ENCODE measurements at regions not wholly inside any gene's neighbourhood (a gene's known extent, or its start where the extent isn't known, plus 50 kb on each side); places are given as distances from the start of the nearest gene placed in this dataset.

DNA sequence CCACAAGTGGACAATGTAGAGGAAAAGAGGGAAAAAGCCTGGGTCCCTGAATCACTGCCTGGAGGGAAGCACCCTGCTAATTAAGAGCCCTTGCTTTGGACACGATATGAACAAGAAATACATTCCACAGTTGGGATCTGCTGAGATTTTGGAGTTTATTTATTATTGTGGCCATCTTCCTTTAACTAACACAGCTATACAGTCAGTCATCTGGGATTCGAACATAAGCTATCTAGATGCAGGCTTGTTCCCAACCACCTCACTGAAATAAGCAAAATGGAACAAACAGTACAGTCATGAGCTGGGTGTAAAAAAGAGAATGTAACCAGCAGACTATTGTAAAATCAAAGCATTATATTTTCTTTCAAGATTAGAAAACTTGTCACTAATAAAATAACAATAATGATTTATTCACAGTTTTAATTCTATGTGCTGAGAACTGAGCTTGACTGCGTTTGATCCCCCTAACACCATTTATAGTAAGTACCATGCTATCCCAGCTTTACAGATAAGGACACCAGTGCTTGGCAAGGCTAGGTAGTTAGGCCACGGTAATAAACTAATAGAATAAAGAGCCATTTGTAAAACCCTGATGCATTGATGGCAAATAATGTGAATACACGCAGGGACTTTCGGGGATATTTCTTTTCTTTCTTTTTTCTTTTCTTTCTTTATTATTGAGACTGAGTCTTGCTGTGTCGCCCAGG lies 223.8 kb upstream of the KLF6 start:
- H3K9me3 Mint-ChIP-seq: no peaks in the 10 kb centered on the region
- no peak for DNase-seq (ENCODE audit: low spot score)
- H3K27me3 Mint-ChIP-seq (ENCODE audit: low read depth): peaks cover under 1% of the 10 kb centered on the region
- H3K36me3 Mint-ChIP-seq (ENCODE audit: low read depth): no peaks in the 10 kb centered on the region
- H3K4me1 Mint-ChIP-seq (ENCODE audit: low read depth): peaks cover 15% of the 10 kb centered on the region
- no peak overlapping the region for H3K4me3 Mint-ChIP-seq
- no peak overlapping the region for H3K27ac Mint-ChIP-seq

DNA sequence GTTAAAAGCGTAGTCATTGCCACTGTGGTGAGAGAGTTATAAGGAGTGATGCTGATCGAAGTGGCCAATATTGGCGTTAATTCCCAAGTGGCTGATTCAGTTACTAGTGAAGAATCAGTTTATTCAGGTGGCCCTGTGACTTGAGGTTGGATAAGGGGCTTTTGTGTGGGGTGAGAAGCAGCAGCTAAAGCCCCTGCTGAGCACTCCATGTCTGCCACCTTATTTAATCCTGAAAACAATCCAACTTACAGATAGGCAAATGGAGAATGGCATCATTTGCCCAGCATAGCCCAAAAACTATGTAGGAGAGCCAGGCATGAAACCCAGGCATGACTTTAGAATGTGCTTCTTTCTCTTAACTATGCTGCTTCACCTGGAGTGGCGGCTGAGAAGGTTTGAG lies 222.8 kb upstream of the KLF6 start:
- Mint-ChIP-seq H3K27me3 (ENCODE audit: low read depth) (peaks cover 5% of the 10 kb centered on the region), H3K4me1 (ENCODE audit: low read depth) (peaks cover 12% of the 10 kb centered on the region), H3K36me3 (ENCODE audit: low read depth) (no peaks in the 10 kb centered on the region), H3K9me3 (no peaks in the 10 kb centered on the region), H3K4me3 (no peak overlapping the region), H3K27ac (no peak overlapping the region)
- DNase-seq (ENCODE audit: low spot score): no peak

DNA sequence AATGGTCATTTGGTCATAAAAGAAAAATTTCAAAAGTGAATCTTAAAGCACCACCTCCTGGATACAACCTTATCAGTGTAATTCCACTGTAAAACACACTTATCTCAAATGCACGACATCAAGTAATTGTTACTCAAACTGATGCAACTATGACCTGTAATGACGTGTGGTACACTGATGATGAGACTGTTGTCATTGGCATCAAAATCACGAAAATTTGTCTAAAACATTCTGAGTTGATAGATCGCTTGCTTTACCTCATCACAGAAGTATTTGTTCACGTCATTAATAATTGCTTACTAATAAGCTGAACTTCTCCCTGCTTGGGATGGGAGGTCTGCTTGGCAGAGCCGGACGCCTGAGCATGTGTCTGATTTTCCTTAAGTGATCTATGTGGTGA lies 221.8 kb upstream of the KLF6 start:
- Mint-ChIP-seq H3K27ac (no peak overlapping the region), H3K36me3 (ENCODE audit: low read depth) (no peaks in the 10 kb centered on the region), H3K27me3 (ENCODE audit: low read depth) (peaks cover 5% of the 10 kb centered on the region), H3K9me3 (no peaks in the 10 kb centered on the region), H3K4me3 (no peak overlapping the region), H3K4me1 (ENCODE audit: low read depth) (peaks cover 8% of the 10 kb centered on the region)
- no peak for DNase-seq (ENCODE audit: low spot score)

DNA sequence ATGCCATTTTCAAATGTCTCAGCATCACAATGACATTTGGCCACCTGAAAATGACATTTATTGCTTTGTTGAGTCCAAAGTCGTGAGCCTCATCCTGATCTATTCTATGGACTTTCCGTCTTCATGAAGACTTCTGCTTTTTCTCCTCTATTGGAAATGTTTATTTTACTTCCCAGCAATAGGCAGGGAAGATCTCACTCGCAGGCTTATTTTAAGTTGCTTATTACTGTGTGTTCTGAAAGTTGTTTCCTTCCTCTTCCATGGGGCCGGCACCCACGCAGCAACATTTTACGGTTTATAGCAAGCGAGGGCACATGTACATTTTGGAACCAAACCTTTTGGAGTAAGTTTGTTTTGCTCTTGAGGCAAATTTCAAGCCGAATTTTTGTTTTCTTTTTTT lies 221.0 kb upstream of the KLF6 start:
- peaks cover 3% of the 10 kb centered on the region for H3K4me1 Mint-ChIP-seq (ENCODE audit: low read depth)
- H3K9me3 Mint-ChIP-seq: peaks cover 5% of the 10 kb centered on the region
- DNase-seq (ENCODE audit: low spot score): no peak
- H3K4me3 Mint-ChIP-seq: no peak overlapping the region
- no peaks in the 10 kb centered on the region for H3K36me3 Mint-ChIP-seq (ENCODE audit: low read depth)
- H3K27ac Mint-ChIP-seq: no peak overlapping the region
- peaks cover 7% of the 10 kb centered on the region for H3K27me3 Mint-ChIP-seq (ENCODE audit: low read depth)

DNA sequence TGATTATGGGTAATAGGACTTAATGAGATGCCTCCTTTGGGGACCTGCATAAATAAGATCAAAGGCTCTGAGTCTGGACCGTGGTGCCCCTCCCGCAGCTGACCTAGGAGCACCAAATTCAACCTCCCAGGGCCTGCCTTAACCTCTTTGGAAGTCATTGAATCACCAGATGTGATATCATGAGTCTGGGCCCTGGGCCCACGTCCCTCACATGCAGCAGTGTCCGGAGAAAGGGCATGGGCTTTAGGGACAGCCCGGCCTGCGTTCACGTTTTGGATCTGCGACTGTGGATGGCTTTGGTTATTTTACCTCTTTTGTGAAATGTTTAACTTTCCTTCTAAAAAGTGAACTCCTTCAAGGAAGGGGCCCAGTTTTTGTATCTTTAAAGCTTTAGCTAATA lies 220.0 kb upstream of the KLF6 start:
- no peak for DNase-seq (ENCODE audit: low spot score)
- Mint-ChIP-seq H3K4me3 (no peak overlapping the region), H3K36me3 (ENCODE audit: low read depth) (no peaks in the 10 kb centered on the region), H3K9me3 (peaks cover 11% of the 10 kb centered on the region), H3K27me3 (ENCODE audit: low read depth) (peaks cover 11% of the 10 kb centered on the region), H3K27ac (no peak overlapping the region), H3K4me1 (ENCODE audit: low read depth) (no peaks in the 10 kb centered on the region)

DNA sequence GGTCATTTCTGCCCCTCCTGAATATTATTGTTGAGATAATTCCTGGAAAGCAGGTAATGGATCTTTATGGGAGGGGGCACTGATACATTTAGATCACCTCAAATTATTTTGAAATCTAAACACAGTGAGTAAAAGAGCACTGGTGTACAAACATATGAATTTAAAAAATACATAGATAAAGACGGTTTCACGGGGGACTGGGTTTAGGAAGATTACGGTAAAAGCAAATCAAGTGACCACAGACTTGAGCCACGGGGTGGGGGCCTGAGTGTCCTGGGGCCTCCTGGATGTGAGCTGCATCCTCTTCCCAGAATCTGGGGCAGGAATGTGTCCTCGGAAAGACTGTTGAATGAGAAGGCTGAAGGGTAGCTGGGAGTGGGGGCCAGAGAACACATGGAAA lies 219.1 kb upstream of the KLF6 start:
- no peaks in the 10 kb centered on the region for H3K4me1 Mint-ChIP-seq (ENCODE audit: low read depth)
- no peak overlapping the region for H3K4me3 Mint-ChIP-seq
- H3K9me3 Mint-ChIP-seq: peaks cover 13% of the 10 kb centered on the region
- peaks cover 12% of the 10 kb centered on the region for H3K27me3 Mint-ChIP-seq (ENCODE audit: low read depth)
- H3K36me3 Mint-ChIP-seq (ENCODE audit: low read depth): no peaks in the 10 kb centered on the region
- no peak for DNase-seq (ENCODE audit: low spot score)
- H3K27ac Mint-ChIP-seq: no peak overlapping the region

DNA sequence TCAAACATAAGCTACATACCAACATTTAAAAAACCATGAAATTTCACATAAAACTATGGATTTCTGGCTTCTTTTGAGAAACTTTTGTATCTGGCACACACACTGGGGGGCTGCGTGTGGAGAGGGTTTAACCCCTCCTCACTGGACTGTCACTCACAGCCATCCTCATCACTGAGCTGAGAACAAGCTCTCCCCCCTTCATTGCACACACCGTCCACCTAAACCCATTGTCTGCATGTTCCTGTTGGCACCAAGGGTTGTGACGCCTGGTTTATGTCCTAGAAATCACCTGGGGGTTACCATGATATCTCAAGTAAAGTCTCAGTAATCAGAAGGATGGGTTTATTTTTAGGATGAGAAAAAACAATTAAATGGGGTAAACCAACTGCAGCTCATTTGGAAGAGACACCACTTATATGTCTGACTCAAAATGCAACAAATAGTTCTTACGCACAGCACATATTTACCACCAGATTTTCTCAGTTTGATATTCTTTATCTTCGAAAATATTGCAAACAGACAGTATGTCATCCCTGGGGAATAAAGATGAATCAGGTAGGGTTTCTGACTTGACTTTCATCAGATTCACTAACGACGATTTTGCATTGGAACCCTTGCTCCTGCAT lies 218.5 kb upstream of the KLF6 start:
- no peak overlapping the region for H3K27ac Mint-ChIP-seq
- no peak for DNase-seq (ENCODE audit: low spot score)
- no peaks in the 10 kb centered on the region for H3K4me1 Mint-ChIP-seq (ENCODE audit: low read depth)
- H3K36me3 Mint-ChIP-seq (ENCODE audit: low read depth): no peaks in the 10 kb centered on the region
- H3K27me3 Mint-ChIP-seq (ENCODE audit: low read depth): peaks cover 14% of the 10 kb centered on the region
- peaks cover 17% of the 10 kb centered on the region for H3K9me3 Mint-ChIP-seq
- H3K4me3 Mint-ChIP-seq: no peak overlapping the region

DNA sequence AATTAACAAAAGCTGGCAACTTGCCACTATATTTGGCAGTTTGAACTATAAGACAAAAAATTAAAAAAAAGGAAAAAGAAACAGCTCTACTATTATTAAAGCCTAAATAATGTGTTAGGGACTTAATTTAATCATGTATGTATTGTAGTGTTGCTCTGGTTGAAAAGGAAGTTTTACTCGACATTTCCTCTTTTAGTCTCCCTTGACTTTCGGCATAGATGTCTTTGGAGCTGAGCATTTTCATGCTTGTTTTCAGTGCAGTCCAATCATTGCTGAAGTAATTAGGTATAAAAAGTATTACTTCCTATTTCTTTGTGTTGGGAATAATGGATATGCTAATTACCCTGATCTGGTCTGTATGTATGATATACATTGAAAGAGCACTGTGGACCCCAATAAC lies 216.8 kb upstream of the KLF6 start:
- H3K9me3 Mint-ChIP-seq: peaks cover 17% of the 10 kb centered on the region
- no peak for DNase-seq (ENCODE audit: low spot score)
- peaks cover 1% of the 10 kb centered on the region for H3K4me1 Mint-ChIP-seq (ENCODE audit: low read depth)
- H3K27ac Mint-ChIP-seq: no peak overlapping the region
- no peak overlapping the region for H3K4me3 Mint-ChIP-seq
- no peaks in the 10 kb centered on the region for H3K36me3 Mint-ChIP-seq (ENCODE audit: low read depth)
- peaks cover 14% of the 10 kb centered on the region for H3K27me3 Mint-ChIP-seq (ENCODE audit: low read depth)

DNA sequence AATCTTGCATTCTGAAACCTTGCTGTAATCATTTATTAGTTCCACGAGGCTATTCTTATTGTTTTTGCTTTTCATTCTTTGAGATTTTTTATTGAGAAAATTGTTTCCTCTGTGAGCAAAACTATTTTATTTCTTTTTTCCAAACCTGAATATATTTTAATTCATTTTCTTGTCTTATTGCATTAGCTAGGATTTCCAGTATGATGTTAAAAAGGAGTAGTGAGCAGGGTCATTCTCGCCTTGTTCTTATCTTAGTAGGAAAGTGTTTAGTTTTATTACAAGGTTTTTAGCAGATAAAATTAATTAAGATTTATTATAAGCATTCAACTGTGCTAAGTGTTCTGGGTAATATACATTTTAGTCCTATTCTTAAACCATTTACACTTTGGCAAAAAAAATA lies 214.6 kb upstream of the KLF6 start:
- H3K27ac Mint-ChIP-seq: no peak overlapping the region
- H3K9me3 Mint-ChIP-seq: peaks cover 17% of the 10 kb centered on the region
- H3K4me1 Mint-ChIP-seq (ENCODE audit: low read depth): peaks cover 8% of the 10 kb centered on the region
- no peak for DNase-seq (ENCODE audit: low spot score)
- no peak overlapping the region for H3K4me3 Mint-ChIP-seq
- H3K27me3 Mint-ChIP-seq (ENCODE audit: low read depth): peaks cover 14% of the 10 kb centered on the region
- H3K36me3 Mint-ChIP-seq (ENCODE audit: low read depth): no peaks in the 10 kb centered on the region

DNA sequence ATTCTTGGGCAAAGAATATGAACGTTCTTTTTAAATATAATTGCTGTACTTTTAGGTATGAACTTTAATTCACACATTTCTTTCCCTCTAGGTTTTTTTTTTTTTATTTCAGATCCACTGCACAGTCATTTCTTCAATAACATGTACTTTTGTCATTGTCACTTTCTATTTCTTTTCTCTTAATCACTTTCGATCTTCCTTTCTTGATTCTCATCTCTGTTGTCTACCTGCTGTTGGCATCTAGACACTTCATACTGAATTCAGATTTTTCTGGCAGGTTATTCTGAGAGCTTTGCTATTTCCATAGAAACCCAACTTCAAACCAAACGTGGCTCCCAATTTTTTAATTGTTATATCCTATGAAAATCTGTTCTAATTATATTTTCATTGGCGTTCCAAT lies 211.7 kb upstream of the KLF6 start:
- Mint-ChIP-seq H3K9me3 (peaks cover 17% of the 10 kb centered on the region), H3K27me3 (ENCODE audit: low read depth) (peaks cover 8% of the 10 kb centered on the region), H3K4me1 (ENCODE audit: low read depth) (peaks cover 12% of the 10 kb centered on the region), H3K36me3 (ENCODE audit: low read depth) (no peaks in the 10 kb centered on the region), H3K4me3 (no peak overlapping the region), H3K27ac (no peak overlapping the region)
- no peak for DNase-seq (ENCODE audit: low spot score)

DNA sequence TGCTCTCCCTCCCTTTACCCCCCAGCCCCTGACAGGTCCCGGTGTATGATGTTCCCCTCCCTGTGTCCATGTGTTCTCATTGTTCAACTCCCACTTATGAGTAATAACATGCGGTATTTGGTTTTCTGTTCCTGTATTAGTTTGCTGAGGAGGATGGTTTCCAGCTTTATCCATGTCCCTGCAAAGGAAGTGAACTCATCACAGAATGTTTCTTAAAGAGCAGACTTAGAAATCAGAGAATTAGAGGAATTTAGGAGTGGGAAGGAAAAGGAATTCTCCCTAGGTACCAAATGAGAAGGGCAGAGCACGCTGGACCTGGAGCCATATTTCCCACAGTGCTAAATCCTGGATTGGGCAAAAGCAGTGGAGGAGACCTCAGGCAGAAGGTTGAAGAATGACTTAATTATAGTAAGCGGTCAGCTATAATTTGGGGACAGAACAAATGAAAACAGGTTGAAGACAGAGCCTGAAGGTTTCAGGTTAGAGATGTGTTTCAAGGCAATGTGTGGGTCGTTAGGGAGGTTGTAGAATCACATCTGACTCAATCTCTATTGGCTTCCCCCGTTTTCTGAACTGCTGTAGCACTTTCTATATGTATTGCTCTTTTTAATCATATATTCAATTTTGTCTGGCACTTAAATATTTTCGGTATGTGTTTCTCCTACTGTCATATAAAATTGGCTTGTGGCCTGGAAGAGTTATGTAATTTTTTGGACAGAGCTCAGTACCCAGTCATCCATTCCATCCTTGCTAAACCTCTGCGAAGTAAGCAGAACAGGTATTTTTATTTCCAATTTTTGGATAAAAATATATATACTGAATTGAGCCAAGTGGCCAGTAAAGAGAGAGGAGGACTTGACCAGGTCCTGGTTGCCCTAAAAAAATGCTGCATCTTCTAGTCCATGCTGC lies 210.5 kb upstream of the KLF6 start:
- Mint-ChIP-seq H3K4me3 (no peak overlapping the region), H3K4me1 (ENCODE audit: low read depth) (peaks cover 12% of the 10 kb centered on the region), H3K27ac (no peak overlapping the region), H3K27me3 (ENCODE audit: low read depth) (peaks cover 6% of the 10 kb centered on the region), H3K9me3 (peaks cover 11% of the 10 kb centered on the region), H3K36me3 (ENCODE audit: low read depth) (no peaks in the 10 kb centered on the region)
- no peak for DNase-seq (ENCODE audit: low spot score)

DNA sequence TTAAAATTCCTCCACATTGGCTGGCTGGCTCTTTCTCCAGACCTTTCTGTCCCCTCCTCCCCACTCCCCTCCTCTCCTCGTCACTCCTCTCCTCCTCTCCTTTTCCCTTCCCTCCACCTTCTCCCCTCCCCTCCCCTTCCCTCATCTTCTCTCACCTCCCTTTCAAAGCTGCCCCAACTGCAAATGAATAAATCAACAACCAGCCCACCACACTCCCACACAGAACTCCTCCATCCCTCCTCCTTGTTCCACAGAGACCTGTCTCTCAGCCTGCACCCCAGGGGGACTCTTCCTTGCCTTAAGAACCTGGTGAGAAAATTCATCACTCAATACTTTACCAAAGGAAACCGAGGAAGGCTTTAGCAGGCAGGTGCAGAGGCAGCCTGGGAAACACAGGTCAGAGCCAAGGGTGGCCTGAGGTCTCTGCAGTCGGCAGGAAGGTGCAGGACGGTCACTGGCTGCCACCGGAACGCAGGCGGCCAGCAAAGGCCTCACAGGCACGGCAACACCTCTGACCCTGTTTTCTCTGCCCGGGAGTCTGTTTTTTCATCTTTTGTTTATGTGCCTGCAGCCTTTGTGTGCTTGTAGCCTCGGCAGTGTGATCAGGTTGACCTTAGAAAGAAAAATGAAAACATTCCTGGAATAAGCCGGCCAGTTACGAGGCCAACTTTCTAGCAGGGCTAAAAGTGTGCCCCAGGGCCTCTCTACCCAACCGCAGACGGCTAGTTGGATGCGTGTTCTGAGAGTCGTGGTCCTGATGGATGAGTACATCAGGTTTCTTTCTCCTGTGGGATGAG lies 207.6 kb upstream of the KLF6 start:
- Mint-ChIP-seq H3K4me1 (ENCODE audit: low read depth) (peaks cover 20% of the 10 kb centered on the region), H3K27ac (no peak overlapping the region)

DNA sequence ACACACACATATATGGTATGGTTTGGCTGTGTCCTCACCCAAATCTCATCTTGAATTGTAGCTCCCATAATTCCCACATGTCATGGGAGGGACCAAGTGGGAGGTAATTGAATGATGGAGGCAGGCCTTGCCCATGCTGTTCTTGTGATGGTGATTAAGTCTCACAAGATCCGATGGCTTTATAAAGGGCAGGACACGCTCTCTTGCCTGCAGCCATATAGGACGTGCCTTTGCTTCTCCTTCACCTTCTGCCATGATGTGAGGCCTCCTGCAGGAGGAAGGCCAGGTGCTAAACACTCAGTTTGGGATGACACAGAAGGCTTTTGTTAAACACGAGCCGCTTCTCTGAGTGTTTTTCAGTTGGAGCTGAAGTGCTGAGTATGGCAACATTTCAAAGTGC lies 205.3 kb upstream of the KLF6 start:
- H3K36me3 Mint-ChIP-seq (ENCODE audit: low read depth): peaks cover 2% of the 10 kb centered on the region
- no peak overlapping the region for H3K27ac Mint-ChIP-seq
- no peak for DNase-seq (ENCODE audit: low spot score)
- peaks cover 3% of the 10 kb centered on the region for H3K9me3 Mint-ChIP-seq
- peaks cover 16% of the 10 kb centered on the region for H3K4me1 Mint-ChIP-seq (ENCODE audit: low read depth)
- H3K4me3 Mint-ChIP-seq: no peak overlapping the region
- no peaks in the 10 kb centered on the region for H3K27me3 Mint-ChIP-seq (ENCODE audit: low read depth)

More for the DNA sequence above, 207.6 kb upstream of the KLF6 start:
- Mint-ChIP-seq H3K27me3 (ENCODE audit: low read depth) (no peaks in the 10 kb centered on the region), H3K4me3 (no peak overlapping the region), H3K9me3 (no peaks in the 10 kb centered on the region), H3K36me3 (ENCODE audit: low read depth) (no peaks in the 10 kb centered on the region)
- DNase-seq (ENCODE audit: low spot score): no peak
